Left cardiac atrium (tissue), 4 donors: ENCODE measurements at regions not wholly inside any gene's neighbourhood (a gene's known extent, or its start where the extent isn't known, plus 50 kb on each side); places are given as distances from the start of the nearest gene placed in this dataset.
"Not testable (repeated sequence)": the region's sequence is repeated elsewhere in the genome, so short reads cannot be mapped to it uniquely, and the experiment has no call there.

ENCODE experiments used
- ATAC-seq, 2 donors: fragments of 200-7000 bp; cut with Tn5 transposase; one replicate each; pipeline ENCODE4 v1.9.1; 2020; ENCODE audit warnings: mild to moderate bottlenecking in 2 of 2, moderate library complexity in 2 of 2
- DNase-seq: peaks from one replicate; pipeline ENCODE4 v3.0.0-alpha.2; 2020
- intact Hi-C, 2 donors: fragments of 100-400 bp; cut with DNase I; formaldehyde crosslinking; loops; one replicate each; pipeline versions ENCODE4 v1.14.1 to v1.15.1; 2022 to 2023
- donor health status: DM: no; HTN: yes; CAD: no.
- donor health status: DM: no; HTN: yes; CAD: no; lungs with severe emphysema.
- donor health status: DM: yes; HTN: yes; CAD: no.
- donor health status: Dilated cardiomyopathy.

DNA sequence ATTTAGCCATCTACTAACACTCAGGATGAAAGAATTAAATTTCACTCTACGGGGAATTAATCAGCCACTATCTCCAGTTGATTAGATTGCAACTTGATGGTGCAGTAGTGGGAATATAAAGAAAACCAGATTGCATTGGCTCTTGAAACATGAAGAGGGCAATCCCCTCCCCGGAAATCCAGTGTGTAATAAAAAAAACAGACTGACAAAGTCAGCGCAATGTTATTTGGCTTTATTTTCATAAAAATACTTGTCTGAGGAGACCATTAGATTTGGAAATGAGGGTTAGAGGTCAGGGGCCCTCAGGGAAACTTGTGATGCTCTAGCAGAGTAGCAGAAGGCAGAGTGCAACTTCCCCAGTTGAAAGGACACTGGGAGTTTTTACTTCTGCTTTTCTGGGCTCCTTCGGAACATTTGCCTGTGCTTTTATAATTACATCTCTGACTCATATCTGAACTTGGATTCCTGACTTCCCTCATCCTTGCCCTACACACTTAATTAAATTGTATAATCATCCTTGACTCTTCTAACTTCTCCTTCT, 326.8 kb downstream of the TUSC7 start:
- DNase-seq (peak; percentile 24), ATAC-seq (peak; percentile 90 to 95)
- intact Hi-C loops = no loop called here

DNA sequence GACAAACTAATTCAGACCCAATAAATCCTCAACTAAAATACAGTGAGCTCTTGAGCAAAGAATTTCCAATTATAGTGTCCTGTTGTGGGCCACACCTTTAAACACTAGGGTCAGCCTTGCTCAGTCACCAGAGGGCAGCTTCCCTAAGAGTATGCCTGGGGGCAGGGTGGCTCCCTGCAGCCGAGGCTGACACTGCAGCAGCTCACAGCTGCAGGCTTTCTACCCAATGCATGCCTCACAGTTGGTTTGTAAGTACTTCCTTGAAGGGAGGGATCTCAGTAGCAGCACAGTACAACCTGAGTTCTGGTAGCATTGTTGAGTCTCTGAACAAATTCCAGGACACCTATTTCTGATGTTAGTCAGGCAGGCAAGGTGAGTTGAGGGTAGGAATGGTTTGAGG, 335.6 kb downstream of the TUSC7 start:
- intact Hi-C loops = no loop called here
- DNase-seq (no peak), ATAC-seq (peak in 1 of 2 donors; percentile 60)

DNA sequence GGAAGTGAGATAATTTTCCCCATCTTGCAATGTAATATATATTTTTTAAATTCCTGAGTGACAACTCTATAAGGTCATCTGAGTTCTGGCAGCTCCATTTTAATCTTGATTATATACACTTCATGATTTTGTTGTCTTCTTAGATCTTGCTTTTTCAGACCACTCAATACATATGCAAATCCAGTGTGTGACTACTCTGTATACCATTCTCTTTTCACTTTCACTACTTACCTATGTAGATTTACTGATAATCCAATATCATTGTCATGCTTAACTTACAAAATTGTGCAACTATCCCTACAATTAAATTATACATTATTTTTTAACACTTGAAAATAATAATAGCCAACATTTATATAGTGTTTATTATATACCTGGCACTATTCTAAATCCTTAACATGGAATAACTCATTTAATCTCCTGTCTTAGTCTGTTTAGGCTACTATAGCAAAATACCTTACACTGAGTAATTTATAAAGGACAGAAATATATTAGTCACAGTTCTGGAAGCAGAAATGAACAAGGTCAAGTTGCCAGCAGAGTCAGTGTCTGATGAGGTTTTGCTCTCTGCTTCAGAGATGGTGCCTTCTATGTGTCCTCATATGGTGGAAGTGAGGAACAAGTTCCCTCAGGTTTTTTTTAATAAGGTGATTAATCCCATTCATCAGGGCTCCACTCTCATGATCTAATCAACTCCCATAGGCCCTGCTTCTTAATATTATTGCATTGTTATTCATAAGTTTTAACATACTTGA, 338.5 kb downstream of the TUSC7 start:
- ATAC-seq = no peak
- DNase-seq = no peak
- intact Hi-C loops = no loop called here

DNA sequence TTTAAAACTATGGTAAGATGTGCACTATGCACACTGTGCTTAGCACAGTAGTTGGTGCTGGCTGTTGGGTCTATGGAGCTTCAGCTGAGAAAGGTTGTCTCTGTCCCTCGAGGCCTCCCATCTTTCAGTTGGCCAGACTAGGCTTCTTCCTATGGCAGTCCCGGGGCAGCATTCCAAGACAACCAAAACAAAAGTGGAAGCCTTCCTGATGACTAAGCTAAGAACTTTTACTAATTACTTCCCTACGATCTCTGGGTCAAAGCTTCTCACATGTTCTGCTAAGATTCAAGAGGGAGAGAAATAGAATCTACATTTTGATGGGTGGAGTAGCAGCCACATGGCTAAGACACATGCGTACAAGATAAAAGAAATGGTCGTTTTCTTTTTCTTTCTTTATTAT, 342.8 kb downstream of the TUSC7 start:
- intact Hi-C loops = no loop called here
- DNase-seq (no peak), ATAC-seq (no peak)

DNA sequence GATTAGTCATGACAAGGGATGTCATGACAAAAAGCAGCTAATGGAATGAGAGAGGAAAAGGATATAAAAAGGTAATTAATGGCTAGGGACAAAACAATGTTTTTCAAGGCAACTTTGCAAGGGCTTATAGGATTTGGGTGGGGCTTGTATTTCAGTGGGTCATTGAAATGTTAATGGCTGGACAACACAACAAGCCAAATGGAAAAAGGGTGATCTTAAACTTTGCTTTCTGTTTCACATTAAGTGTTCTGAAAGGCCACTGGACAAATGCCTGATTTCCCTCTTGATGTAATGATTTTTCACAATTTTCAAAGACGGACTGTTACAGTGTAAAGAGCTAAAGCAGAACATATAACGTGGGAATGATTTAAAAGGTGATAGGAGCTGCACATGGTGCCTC, 345.0 kb downstream of the TUSC7 start:
- intact Hi-C loops = no loop called here
- no peak for ATAC-seq
- no peak for DNase-seq

DNA sequence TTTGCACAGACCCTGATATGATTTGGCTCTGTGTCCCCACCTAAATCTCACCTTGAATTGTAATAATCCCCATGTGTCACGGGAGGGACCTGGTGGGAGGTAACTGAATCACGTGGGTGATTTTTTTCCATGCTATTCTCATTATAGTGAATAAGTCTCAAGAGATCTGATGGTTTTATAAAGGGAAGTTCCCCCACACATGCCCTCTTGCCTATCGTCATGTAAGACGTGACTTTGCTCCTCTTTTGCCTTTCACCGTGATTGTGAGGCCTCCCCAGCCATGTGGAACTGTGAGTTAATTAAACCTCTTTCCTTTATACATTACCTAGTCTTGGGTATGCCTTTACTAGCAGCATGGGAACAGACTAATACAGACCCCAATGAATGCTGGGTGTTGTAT, 347.4 kb downstream of the TUSC7 start:
- DNase-seq, ATAC-seq, intact Hi-C loops: not testable (repeated sequence)

DNA sequence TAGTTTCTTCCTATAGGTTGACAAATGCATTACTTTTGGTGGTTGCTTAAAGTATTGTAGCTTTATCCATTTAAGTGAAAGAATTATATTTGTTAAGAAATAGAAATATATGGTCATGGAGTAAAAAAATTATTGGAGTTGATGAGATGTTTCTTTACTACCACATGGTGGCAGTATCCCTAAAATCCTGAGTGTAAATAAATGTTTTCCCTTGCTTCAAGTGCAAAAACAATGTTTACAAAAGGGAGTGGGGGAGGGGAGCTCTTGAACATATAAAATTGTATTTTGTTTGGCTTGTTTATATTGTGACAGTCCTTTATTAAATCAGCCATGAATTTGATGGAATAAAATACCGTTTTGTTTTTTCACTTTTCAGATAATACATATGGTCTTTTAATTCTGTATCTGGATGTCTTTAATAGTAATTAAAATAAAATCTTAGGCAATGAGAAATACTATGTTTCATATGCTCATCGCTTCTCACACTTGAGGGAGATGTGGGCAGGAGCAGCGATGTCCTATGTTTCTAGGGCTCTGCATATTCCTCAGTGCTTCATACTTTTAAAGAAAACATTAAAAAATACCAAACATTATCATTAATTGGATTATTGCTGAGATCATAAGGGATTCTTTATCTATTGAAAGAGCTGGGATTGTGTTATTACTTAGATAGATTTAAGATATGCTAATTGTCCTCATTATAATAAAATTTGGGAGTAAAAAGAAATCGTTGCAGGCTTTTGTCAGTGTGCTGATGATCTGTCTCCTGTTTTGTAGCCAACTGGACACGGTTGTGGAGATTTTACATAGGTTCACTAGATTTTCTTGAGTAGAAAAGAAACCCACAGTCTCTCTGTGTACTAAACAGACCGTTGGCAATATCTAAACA, 349.7 kb downstream of the TUSC7 start:
- no peak for ATAC-seq
- intact Hi-C loops = no loop called here
- DNase-seq = no peak

DNA sequence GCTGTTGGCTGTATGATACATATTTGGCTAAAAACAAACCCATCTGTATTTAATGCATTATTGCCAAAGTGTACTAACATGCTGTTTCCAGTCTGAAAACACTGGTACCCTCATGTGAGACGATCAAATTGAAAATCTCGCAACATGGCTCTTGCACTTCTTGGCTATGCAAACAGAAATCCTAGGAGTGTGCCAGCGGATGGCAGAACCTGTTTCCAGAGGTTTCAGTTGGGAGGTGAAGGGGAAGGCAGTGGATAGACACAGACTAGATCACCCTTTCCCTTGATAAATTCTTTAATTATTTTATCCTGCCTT, 350.3 kb downstream of the TUSC7 start:
- intact Hi-C loops = no loop called here
- DNase-seq = no peak
- no peak for ATAC-seq

DNA sequence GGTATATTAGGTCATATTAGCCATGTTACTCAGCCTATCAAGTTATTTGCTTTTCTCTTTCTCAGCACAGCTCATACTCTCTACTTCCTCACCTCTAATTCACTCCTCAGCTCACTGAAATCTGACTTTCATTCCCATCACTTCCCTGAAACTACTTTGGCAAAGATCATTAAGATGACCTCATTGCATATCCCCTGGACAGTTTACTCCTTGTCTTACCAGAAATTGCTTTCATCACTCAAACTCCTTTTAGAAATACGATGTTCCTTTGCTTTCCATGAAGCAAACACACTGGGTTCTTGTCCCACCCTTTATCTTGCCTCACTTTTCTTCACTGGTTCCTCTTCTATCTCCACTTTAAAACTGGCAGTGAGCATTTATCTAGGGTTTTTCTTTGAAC, 354.4 kb downstream of the TUSC7 start:
- DNase-seq = no peak
- intact Hi-C loops = no loop called here

DNA sequence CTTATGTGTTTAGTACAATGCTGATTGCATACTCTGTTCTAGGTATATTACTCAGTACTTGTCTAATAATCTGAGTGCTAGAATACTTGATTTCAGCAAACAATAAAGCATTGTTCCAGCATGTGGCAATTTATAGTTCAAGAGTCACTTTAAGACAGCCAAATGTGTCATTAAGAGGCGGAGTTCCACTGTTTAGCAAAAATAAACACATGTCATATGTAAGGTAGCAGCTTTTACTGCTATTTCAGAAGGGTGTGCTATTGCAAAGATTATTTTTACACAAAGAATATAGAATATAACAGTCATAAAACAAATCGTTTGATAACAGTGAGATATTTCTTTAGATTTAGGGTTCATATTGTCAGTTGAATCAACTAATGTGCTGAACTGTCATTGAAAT, 358.7 kb downstream of the TUSC7 start:
- ATAC-seq = no peak
- intact Hi-C loops = no loop called here
- no peak for DNase-seq

More for the DNA sequence above, 354.4 kb downstream of the TUSC7 start:
- peak; percentile 50 to 89 for ATAC-seq

DNA sequence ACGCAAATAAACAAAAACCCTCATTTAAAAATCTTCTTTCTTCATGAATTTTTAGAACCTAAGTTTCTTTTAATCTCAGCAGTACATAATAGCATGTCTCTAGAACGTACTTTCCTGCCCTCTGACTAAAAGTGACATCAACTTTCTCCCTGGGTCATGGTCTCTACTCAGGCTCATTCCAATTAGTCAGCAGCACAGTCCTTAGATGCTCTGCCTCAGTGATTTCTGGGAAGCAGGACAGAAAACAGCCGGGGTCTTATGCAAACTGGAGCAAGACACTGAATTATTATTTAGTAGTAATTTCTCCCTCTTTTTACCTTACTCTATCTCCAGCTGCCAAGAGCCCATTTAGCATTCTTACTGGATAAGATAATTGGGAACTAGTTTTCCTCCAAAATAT, 365.2 kb downstream of the TUSC7 start:
- intact Hi-C loops = no loop called here
- DNase-seq (no peak), ATAC-seq (no peak)

DNA sequence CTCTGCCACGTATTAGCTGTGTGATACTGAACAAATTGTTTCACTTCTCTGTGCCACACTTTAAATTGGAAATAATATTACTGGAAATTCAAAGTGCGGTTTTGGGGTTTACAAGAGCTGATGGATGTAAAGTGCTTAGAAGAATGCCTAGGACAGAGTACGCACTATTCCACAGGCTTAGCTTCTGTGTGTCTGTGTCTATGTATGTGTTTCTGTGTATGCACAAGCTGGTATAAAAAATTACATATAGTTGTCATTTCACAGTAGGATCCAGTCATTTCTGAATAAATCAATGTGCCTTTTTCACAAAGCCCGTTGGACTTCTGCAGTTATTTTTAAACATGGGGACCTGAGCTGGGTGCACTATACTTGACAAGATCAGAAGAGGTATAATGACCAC, 370.4 kb downstream of the TUSC7 start:
- intact Hi-C loops = no loop called here

DNA sequence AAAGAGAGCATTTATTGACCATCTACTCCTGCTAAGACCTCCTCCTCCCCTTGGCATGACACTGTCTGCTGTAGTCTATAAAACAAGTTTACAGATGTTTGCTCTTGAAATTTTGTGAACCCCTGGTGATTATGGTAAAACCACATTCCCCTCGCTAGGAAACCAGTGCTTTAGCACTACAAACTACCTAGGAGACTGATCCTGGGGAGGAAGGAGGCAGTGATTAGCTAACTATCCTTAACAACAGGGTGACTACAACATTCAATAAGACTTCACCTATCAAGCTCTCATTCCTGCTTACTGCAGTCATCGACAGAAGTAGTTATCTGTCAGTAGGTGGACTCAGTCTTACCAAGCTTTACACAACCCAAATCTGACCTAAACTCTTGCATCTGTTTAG, 371.3 kb downstream of the TUSC7 start:
- DNase-seq (no peak), ATAC-seq (no peak)
- intact Hi-C loops = no loop called here

More for the DNA sequence above, 370.4 kb downstream of the TUSC7 start:
- DNase-seq = no peak
- no peak for ATAC-seq

DNA sequence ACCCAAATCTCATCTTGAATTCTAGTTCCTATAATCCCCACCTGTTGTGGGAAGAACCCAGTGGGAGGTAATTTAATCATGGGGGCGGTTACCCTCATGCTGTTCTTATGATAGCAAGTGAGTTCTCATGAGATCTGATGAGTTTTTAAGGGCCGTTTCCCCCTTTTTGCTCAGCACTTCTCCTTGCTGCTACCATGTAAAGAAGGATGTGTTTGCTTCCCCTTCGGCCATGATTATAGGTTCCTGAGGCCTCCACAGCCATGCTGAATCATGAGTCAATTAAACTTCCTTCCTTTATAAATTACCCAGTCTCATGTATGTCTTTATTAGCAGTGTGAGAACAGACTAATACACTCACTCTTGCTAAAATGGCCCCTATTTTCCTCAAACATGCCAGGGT, 374.7 kb downstream of the TUSC7 start:
- intact Hi-C loops = no loop called here
- DNase-seq (no peak), ATAC-seq (no peak)

DNA sequence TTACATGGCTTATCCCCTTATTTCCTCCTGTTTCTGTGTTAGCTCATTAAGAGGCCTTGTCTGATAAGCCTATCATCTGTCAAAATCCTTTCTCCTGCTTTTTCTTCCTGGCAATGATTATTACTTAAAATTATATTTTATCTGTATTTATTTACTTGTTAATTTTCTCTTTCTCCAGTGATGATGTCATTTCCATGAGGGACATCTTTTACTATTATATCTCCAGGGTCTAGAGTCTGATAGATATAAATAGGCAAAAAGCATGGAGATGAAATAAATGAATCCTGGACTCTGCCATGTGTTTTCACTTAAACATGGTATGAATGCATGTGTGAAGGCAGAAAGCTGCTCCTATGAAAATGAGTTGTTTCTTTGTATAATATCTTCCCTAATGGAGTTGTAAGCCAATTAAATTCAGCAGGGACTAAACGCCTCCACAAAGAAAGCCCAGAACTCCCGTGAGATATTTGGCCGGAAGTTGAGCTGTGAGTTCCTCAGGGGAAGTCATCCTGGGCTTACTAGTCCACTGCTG, 375.2 kb downstream of the TUSC7 start:
- ATAC-seq (no peak), DNase-seq (no peak)
- intact Hi-C loops = no loop called here

DNA sequence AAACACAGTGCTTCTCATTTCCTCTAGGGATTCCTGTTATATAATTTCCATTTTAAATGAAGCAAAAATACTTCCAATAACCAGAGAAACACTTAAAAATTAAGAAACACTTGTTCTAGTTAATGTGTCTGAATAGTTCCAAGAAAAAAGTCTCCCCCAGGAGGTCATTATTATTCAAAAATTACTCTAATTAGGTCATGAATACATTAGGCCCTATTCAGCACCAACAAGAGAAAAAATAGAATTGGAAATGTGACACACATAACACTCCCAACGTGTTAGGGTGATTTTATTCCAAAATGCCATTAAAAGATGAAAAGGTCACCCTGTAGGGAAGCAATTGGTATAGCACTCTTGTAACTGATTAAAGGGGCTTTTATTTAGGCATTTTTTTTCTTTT, 382.1 kb downstream of the TUSC7 start:
- DNase-seq (no peak), ATAC-seq (no peak)
- intact Hi-C loops = no loop called here

DNA sequence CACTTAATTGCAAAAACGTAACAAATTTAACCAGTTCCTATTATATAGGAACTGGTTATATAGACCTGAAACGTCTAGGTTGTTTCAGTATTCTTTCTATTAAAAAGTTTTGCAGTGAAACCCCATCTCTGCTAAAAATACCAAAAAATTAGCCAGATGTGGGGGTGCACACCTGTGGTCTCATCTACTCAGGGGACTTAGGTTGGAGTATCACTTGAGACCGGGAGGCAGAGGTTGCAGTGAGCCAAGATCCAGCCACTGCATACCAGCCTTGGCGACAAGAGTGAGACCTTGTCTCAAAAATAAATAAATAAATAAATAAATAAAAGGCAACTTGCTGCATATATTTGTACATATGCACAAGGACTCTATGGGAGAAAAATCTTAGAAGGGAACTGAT, 387.0 kb downstream of the TUSC7 start:
- intact Hi-C loops = no loop called here
- ATAC-seq (no peak), DNase-seq (no peak)

DNA sequence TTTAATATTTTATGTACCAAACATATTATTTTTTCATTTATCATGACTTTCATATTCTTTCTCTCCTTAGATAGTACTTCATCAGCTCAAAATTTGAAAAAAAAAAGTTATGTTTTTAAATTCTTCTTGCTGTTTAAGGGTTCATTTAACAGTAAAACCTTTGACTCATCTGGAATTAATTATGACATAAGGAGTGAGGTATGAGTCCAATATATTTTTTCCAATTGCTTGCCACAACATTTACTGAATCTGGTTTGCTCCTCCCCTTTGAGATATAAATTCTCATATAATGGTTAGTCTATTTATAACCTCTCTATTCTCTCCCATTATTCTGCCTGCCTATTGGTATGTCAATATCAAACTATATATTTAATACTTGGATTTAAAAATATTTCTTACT, 387.8 kb downstream of the TUSC7 start:
- ATAC-seq (no peak), DNase-seq (no peak)
- intact Hi-C loops = no loop called here

DNA sequence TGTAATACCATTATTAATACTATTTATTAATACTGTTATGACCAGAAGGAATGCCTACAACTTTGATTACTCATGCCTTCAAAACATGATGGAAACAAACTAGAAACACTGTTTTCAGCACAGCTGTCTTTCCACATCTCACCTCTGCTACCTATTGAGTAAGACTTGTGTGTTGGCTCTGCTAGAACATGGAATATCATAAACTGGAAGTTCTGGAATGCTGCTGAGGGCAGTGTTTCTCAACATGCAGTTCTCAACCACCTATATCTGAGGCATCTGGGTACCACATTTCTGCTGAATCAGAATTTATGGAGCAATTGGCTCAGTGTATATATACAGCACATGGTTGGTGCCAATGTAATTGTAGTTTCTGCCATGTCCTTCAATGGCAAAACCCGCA, 392.1 kb downstream of the TUSC7 start:
- ATAC-seq = no peak
- intact Hi-C loops = no loop called here
- DNase-seq = no peak

DNA sequence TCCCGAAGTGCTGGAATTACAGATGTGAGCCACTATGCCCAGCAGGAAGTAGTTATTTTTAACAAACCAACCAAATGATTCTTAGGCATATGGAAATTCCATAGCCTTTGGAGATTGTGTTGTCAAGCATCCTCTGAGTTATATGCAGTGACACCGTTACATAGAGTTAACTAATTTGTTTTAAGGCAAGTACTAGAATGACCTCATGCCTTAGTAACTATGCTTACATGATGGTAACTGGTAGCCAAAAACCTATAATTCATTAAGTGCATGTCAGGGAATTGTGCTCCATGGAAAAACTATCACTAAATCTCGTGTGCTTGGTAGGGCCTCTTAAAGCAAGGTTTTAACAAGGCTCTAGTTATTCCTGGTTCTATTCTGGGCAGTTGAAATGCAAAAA, 392.8 kb downstream of the TUSC7 start:
- no peak for ATAC-seq
- DNase-seq = no peak
- intact Hi-C loops = no loop called here
